Vagina (tissue), 2 donors: ENCODE measurements at regions not wholly inside any gene's neighbourhood (a gene's known extent, or its start where the extent isn't known, plus 50 kb on each side); places are given as distances from the start of the nearest gene placed in this dataset.

Experiments
- POLR2A ChIP-seq, 2 donors: fragments of 450-650 bp; IDR thresholded peaks; one replicate each; pipeline ENCODE4 v1.6.1; 2017; ENCODE audit warnings: antibody characterized with exemption in 2 of 2, mild to moderate bottlenecking in 2 of 2, moderate library complexity in 2 of 2
- TF ChIP-seq, protein P1 (sequence below), 3 experiments: fragments of 450-650 bp in 2 of 3; fragments of 200-600 bp in 1 of 3; sonication (generic) in 1 of 3; IDR thresholded peaks; one replicate each; pipeline ENCODE4 v1.5.1; 2017 to 2019; ENCODE audit warnings: antibody characterized with exemption in 3 of 3, mild to moderate bottlenecking in 2 of 3, moderate library complexity in 2 of 3

DNA sequence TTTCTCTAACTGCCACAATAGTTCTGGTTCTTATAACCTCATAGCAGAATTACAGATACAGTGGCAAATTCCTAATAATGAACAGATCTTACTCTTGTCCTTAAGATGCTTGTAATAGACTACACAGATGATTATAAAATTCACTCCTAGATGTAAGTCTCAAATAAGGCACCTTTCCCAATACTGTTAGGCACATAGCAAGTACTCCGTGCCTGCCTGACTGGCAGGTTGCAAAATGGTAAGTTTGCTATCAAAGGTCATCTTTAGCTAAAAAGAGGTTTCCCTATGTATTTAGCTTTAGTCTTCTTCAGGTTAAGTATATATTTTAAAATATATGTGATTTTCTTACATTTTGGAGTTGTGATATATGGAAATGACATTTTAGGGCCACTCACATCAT is 50.4 kb upstream of the FHIP2A start:
- TF ChIP-seq, protein P1, sequence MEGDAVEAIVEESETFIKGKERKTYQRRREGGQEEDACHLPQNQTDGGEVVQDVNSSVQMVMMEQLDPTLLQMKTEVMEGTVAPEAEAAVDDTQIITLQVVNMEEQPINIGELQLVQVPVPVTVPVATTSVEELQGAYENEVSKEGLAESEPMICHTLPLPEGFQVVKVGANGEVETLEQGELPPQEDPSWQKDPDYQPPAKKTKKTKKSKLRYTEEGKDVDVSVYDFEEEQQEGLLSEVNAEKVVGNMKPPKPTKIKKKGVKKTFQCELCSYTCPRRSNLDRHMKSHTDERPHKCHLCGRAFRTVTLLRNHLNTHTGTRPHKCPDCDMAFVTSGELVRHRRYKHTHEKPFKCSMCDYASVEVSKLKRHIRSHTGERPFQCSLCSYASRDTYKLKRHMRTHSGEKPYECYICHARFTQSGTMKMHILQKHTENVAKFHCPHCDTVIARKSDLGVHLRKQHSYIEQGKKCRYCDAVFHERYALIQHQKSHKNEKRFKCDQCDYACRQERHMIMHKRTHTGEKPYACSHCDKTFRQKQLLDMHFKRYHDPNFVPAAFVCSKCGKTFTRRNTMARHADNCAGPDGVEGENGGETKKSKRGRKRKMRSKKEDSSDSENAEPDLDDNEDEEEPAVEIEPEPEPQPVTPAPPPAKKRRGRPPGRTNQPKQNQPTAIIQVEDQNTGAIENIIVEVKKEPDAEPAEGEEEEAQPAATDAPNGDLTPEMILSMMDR (IDR thresholded peaks at IDR 0.05): no peak
- no peak for TF ChIP-seq POLR2A (IDR thresholded peaks at IDR 0.05)
